WI38 (cell line): ENCODE measurements at regions not wholly inside any gene's neighbourhood (a gene's known extent, or its start where the extent isn't known, plus 50 kb on each side); places are given as distances from the start of the nearest gene placed in this dataset.
"Not testable (repeated sequence)": the region's sequence is repeated elsewhere in the genome, so short reads cannot be mapped to it uniquely, and the experiment has no call there.

ENCODE experiments used
- H3K4me3 ChIP-seq: 2 replicates; pipeline ENCODE4 v1.5.1; 2011; ENCODE audit warnings: low read depth, mild to moderate bottlenecking, control low read depth, low read length
- TF ChIP-seq, protein P1 (sequence below): IDR thresholded peaks from 2 replicates; pipeline ENCODE4 v1.5.1; 2012; ENCODE audit warnings: low read depth, mild to moderate bottlenecking, control low read depth, low read length

DNA sequence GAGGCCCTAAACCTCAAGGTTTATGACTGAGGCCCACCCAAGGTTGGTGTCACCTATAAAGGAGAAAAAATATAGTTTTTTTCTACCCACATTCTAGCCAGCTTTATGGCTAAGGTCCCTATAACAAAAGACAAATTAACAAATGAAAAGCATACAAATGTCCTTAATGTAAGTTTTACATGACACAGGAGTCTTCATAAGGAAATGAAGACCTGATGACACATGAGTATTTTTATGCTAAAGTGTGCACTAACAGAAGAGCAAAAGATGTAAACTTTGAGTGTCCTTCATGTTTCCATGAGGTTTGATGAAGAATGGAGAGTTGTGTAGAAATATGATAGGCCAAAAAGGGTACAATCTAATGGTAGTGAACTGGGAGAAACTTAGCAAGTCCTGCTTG is 114.7 kb upstream of the INTU start:
- H3K4me3 ChIP-seq, result no peak overlapping the region
- TF ChIP-seq, protein P1, sequence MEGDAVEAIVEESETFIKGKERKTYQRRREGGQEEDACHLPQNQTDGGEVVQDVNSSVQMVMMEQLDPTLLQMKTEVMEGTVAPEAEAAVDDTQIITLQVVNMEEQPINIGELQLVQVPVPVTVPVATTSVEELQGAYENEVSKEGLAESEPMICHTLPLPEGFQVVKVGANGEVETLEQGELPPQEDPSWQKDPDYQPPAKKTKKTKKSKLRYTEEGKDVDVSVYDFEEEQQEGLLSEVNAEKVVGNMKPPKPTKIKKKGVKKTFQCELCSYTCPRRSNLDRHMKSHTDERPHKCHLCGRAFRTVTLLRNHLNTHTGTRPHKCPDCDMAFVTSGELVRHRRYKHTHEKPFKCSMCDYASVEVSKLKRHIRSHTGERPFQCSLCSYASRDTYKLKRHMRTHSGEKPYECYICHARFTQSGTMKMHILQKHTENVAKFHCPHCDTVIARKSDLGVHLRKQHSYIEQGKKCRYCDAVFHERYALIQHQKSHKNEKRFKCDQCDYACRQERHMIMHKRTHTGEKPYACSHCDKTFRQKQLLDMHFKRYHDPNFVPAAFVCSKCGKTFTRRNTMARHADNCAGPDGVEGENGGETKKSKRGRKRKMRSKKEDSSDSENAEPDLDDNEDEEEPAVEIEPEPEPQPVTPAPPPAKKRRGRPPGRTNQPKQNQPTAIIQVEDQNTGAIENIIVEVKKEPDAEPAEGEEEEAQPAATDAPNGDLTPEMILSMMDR, result no peak

- H3K4me3 ChIP-seq, result no peak overlapping the region
- TF ChIP-seq, protein P1, result no peak
Measured at GRCh38 chr4:127521463-127521862, 111.3 kb upstream of the INTU start.

GRCh38 chr4:127523369-127523768 is 109.4 kb upstream of the INTU start:
- H3K4me3 ChIP-seq, result no peak overlapping the region
- TF ChIP-seq, protein P1, result no peak

DNA sequence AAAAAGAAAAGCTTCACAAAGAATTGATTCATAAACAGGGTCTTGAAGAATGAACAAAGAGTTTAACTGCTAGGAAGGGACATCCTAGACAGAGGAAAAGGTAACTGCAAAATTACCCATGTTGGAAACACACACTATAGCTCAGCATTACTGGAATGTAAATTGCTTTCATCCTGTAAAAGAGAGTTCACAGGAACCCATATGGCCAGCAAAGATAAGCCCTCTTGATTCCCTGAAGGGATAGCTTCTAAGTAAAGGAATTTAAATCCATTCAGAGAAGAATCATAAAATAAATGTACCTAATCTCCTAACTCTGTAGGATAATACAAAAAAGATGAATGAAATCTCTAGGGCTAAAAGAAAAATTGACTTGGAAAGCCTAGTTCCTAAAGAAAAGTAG is 107.1 kb upstream of the INTU start:
- TF ChIP-seq, protein P1, result no peak
- H3K4me3 ChIP-seq, result no peak overlapping the region

- H3K4me3 ChIP-seq, result no peak overlapping the region
- TF ChIP-seq, protein P1, result no peak
Measured at GRCh38 chr4:127528302-127528701, 104.5 kb upstream of the INTU start.

GRCh38 chr4:127529879-127530278 is 102.9 kb upstream of the INTU start:
- H3K4me3 ChIP-seq, result not testable (repeated sequence)

GRCh38 chr4:127533028-127533700 is 99.6 kb upstream of the INTU start:
- no peak overlapping the region for H3K4me3 ChIP-seq
- TF ChIP-seq, protein P1, result no peak
